LNCaP clone FGC (cell line): ENCODE measurements at regions not wholly inside any gene's neighbourhood (a gene's known extent, or its start where the extent isn't known, plus 50 kb on each side); places are given as distances from the start of the nearest gene placed in this dataset.

Experiments
- DNase-seq: peaks from one replicate; pipeline ENCODE4 v3.0.0-alpha.2; 2011; ENCODE audit warnings: low read depth
- H3K4me3 ChIP-seq: 2 replicates; pipeline ENCODE4 v1.5.1; 2011; ENCODE audit warnings: mild to moderate bottlenecking, low read depth, low read length, control low read depth
- TF ChIP-seq, protein P1 (sequence below): IDR thresholded peaks from 2 replicates; pipeline ENCODE4 v1.5.1; 2012; ENCODE audit warnings: mild to moderate bottlenecking; ENCODE audit not compliant: control insufficient read depth, insufficient read depth; ENCODE audit errors: extremely low read depth

DNA sequence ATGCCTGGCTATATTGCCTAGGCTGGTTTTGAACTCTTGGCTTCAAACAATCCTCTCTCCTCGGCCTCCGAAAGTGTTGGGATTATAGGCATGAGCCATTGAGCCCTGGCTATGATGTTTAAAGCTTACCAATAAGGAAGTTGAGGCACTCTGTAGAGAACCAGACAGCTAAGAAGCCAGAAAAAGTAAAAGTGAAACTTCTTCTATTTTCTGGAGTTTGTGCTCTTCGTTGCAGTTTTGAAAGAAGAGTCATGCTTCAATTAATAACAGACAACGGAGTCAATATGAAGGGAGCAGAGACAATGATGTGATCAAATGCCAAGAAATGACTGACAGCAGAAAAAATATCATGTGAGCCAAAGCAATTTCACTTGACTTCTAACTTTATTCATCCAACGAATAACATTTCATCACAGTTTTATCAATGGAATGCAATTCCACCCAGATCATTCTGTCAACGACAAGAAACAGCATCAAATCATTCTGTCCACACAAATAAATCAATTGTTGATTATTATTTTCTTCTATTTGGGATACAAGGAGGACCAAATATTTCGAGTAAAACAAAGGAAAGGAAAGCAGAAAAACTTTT is 175.5 kb upstream of the CELF4 start:
- no peak for DNase-seq
- TF ChIP-seq, protein P1, sequence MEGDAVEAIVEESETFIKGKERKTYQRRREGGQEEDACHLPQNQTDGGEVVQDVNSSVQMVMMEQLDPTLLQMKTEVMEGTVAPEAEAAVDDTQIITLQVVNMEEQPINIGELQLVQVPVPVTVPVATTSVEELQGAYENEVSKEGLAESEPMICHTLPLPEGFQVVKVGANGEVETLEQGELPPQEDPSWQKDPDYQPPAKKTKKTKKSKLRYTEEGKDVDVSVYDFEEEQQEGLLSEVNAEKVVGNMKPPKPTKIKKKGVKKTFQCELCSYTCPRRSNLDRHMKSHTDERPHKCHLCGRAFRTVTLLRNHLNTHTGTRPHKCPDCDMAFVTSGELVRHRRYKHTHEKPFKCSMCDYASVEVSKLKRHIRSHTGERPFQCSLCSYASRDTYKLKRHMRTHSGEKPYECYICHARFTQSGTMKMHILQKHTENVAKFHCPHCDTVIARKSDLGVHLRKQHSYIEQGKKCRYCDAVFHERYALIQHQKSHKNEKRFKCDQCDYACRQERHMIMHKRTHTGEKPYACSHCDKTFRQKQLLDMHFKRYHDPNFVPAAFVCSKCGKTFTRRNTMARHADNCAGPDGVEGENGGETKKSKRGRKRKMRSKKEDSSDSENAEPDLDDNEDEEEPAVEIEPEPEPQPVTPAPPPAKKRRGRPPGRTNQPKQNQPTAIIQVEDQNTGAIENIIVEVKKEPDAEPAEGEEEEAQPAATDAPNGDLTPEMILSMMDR: no peak
- no peak overlapping the region for H3K4me3 ChIP-seq

- no peak for DNase-seq
- no peak overlapping the region for H3K4me3 ChIP-seq
- TF ChIP-seq, protein P1: no peak
These were observed 168.8 kb upstream of the CELF4 start for GRCh38 chr18:37734406-37734805.

DNA sequence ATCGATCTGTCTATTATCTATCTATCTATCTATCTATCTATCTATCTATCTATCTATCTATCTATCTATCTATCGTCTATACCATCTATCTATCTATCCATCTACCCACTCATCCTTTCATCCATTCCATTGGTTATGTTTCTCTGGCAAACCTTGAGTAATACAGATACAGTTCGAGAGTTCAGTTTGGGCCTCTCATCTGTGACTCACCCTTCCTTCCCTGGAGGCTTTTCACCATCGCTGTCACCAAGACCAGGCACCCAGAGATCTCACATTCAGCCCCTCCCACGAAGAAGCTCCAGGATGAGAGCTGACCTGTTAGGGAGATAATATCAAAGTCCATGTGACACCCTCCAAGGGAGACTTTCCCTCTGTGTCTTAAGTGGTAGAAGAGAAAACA is 164.1 kb upstream of the CELF4 start:
- TF ChIP-seq, protein P1: no peak
- no peak for DNase-seq

DNA sequence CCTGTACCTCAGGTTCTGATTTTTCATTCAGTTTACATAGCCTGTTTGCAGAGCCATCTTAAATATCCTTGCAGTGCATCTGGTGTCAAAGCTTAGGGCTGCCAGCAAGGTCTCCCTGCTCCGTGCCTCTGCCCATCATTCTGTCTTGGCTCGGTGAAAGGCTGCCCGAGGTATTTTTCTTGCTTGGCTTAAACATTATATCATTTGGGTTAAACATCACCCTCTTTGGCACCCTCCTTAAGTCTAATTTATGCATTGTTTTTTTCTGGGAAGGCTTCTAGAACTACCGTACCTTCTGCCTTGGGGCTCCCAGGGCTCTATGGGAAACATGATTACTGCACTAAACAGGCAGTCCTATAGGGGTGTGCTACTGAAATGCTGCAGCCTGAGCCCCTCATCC is 158.6 kb upstream of the CELF4 start:
- no peak overlapping the region for H3K4me3 ChIP-seq
- DNase-seq: no peak
- TF ChIP-seq, protein P1: no peak

More for the DNA sequence above, 164.1 kb upstream of the CELF4 start:
- no peak overlapping the region for H3K4me3 ChIP-seq

- TF ChIP-seq, protein P1: no peak
- no peak overlapping the region for H3K4me3 ChIP-seq
- no peak for DNase-seq
These were observed 156.2 kb upstream of the CELF4 start for GRCh38 chr18:37721544-37722522.

- TF ChIP-seq, protein P1: no peak
- H3K4me3 ChIP-seq: no peak overlapping the region
- DNase-seq: no peak
These were observed 155.1 kb upstream of the CELF4 start for GRCh38 chr18:37720663-37721062.

DNA sequence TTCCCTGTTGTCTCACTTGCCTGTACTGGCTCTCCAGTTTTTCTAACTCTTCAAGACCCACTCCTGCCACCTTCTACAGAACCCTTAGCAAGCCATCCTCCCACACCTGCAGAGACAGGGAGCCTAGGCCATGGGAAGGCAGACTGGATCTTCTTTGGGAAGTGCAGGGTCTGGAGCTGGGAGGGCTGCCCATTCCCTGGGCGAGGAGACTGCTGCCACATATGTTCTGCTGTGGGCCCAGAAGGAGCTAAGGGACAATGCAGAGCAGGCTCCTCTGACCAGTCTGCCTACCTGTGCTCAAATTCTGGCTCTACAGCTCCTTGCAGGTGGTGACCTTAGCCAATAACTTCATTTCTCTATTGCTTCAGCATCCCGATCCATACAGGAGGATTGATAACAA is 152.1 kb upstream of the CELF4 start:
- no peak for DNase-seq
- H3K4me3 ChIP-seq: no peak overlapping the region
- TF ChIP-seq, protein P1: no peak
